Mucosa of descending colon (tissue), 3 donors: ENCODE measurements at regions not wholly inside any gene's neighbourhood (a gene's known extent, or its start where the extent isn't known, plus 50 kb on each side); places are given as distances from the start of the nearest gene placed in this dataset.
A peak's percentile ranks its signal among the peaks of the same experiment; 100 is the strongest.

ENCODE experiments used
- ATAC-seq: fragments of 200-7000 bp; cut with Tn5 transposase; one replicate; pipeline ENCODE4 v1.9.1; 2020; ENCODE audit warnings: mild to moderate bottlenecking, moderate library complexity
- DNase-seq, 3 donors: peaks; one replicate each; pipeline ENCODE4 v3.0.0-alpha.2; 2020
- H3K36me3 ChIP-seq: fragments of 200-600 bp; one replicate; pipeline ENCODE4 v1.8.0; 2021; ENCODE audit warnings: low read depth, mild to moderate bottlenecking
- H3K4me1 ChIP-seq: fragments of 200-600 bp; one replicate; pipeline ENCODE4 v1.8.0; 2021; ENCODE audit warnings: low read depth, mild to moderate bottlenecking
- H3K4me3 ChIP-seq: fragments of 200-600 bp; one replicate; pipeline ENCODE4 v1.8.0; 2021; ENCODE audit warnings: mild to moderate bottlenecking
- H3K9me3 ChIP-seq: fragments of 200-600 bp; one replicate; pipeline ENCODE4 v1.8.0; 2021; ENCODE audit warnings: mild to moderate bottlenecking
- intact Hi-C, 2 donors: fragments of 100-400 bp; cut with DNase I in 1 of 2; cut with micrococcal nuclease in 1 of 2; formaldehyde crosslinking; loops; one replicate each; pipeline versions ENCODE4 v1.11.0 to v1.11.1; 2022; cut with DNase I, micrococcal nuclease
- TF ChIP-seq, protein P1 (sequence below): fragments of 200-600 bp; IDR thresholded peaks from one replicate; pipeline ENCODE4 v1.8.0; 2022; ENCODE audit warnings: antibody characterized with exemption, mild to moderate bottlenecking
- donor health status: DM: no; HTN: no; CAD: no; lungs with moderate emphysema.
- donor health status: DM: no; HTN: no; CAD: no.
- donor health status: DM: no; HTN: yes; CAD: no.

DNA sequence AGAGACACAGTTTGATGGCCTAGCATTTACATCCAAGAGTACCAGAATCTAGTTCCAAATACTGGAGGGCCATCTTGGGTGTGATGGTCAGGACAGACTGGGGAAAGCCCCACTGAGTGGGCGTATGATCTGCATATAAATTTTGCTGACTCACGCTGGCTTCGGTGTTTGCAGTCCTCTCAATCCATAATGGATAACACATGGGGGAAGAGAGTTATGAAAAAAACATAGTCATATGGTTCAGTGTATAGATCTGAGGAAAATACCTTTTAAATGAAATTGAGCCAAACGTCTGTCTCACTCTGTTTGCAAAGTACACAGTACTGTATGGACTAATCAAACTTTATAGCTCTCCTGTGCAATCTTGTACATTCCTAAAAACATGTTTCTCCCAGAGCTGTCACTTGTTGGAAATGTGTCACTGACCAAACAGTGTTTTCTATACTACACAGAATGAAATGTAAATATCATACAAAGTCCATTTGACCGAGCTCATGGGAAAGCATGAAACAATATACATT is 125.3 kb upstream of the THBS1 start:
- peaks cover 16% of the 10 kb centered on the region for H3K4me1 ChIP-seq
- ATAC-seq (peak; percentile 90), DNase-seq (peak in 1 of 3 donors; percentile 28)
- TF ChIP-seq, protein P1, sequence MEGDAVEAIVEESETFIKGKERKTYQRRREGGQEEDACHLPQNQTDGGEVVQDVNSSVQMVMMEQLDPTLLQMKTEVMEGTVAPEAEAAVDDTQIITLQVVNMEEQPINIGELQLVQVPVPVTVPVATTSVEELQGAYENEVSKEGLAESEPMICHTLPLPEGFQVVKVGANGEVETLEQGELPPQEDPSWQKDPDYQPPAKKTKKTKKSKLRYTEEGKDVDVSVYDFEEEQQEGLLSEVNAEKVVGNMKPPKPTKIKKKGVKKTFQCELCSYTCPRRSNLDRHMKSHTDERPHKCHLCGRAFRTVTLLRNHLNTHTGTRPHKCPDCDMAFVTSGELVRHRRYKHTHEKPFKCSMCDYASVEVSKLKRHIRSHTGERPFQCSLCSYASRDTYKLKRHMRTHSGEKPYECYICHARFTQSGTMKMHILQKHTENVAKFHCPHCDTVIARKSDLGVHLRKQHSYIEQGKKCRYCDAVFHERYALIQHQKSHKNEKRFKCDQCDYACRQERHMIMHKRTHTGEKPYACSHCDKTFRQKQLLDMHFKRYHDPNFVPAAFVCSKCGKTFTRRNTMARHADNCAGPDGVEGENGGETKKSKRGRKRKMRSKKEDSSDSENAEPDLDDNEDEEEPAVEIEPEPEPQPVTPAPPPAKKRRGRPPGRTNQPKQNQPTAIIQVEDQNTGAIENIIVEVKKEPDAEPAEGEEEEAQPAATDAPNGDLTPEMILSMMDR = no peak
- intact Hi-C loops = no loop called here
- H3K36me3 ChIP-seq = no peaks in the 10 kb centered on the region
- H3K4me3 ChIP-seq = no peak overlapping the region
- no peaks in the 10 kb centered on the region for H3K9me3 ChIP-seq

GRCh38 chr15:39456159-39456558 is 124.7 kb upstream of the THBS1 start:
- H3K9me3 ChIP-seq = no peaks in the 10 kb centered on the region
- no peaks in the 10 kb centered on the region for H3K36me3 ChIP-seq
- TF ChIP-seq, protein P1 = no peak
- intact Hi-C loops = no loop called here
- DNase-seq (no peak), ATAC-seq (no peak)
- no peak overlapping the region for H3K4me3 ChIP-seq
- H3K4me1 ChIP-seq = peaks cover 9% of the 10 kb centered on the region

DNA sequence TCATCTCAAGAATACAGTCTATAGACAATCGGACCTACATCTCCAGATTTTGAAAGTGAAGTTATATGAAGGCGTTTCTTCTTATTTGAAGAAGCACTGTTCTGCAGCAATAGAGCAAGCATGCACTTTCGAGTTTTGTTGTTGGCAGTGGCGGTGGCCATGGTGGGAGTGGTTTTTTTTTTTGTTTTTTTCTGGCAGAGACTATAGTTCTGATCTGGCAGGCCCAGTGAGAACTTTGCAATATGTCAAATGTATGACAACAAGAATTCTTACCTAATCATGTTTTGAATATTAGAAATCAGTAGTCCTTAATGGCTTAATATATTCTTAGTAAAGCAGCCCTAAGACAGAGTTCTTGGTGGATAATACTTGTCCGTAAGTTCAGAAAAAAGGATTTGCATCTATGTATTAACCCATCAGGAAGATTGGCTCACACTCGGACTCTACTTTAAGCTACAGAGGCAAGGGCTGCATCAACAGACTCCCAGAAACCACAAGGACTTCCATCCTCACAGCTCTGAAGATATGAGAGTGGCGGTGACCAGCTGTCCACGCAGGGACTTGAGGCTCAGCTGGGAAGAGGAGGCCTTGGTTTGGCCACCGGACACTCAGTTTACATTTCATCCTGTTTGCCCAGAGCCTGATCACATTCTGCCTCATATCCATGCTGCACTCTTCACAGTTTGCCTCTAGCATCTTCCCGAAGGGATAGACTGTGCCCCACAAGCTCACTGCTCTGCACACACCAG is 124.1 kb upstream of the THBS1 start:
- Histone ChIP-seq H3K4me1 (peaks cover 7% of the 10 kb centered on the region), H3K4me3 (no peak overlapping the region), H3K36me3 (no peaks in the 10 kb centered on the region), H3K9me3 (no peaks in the 10 kb centered on the region)
- ATAC-seq (no peak), DNase-seq (no peak)
- intact Hi-C loops = no loop called here
- TF ChIP-seq, protein P1 = no peak

DNA sequence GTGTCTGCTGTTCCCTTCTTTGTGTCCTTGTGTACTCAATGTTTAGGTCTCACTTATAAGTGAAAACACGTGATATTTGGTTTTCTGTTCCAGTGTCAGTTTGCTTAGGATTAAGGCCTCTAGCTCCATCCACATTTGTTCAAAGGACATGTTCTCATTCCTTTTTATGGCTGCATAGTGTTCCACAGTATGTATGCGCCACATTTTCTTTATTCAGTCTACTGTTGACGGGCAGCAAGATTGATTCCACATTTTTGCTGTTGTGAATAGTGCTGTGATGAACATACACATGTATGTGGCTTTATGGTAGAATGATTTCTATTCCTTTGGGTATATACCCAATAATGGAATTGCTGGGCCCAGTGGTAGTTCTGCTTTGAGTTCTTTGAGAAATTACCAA is 122.7 kb upstream of the THBS1 start:
- Histone ChIP-seq H3K4me3 (no peak overlapping the region), H3K9me3 (no peaks in the 10 kb centered on the region), H3K36me3 (no peaks in the 10 kb centered on the region), H3K4me1 (peaks cover 7% of the 10 kb centered on the region)
- intact Hi-C loops = no loop called here
- TF ChIP-seq, protein P1 = no peak
- ATAC-seq (no peak), DNase-seq (no peak)

DNA sequence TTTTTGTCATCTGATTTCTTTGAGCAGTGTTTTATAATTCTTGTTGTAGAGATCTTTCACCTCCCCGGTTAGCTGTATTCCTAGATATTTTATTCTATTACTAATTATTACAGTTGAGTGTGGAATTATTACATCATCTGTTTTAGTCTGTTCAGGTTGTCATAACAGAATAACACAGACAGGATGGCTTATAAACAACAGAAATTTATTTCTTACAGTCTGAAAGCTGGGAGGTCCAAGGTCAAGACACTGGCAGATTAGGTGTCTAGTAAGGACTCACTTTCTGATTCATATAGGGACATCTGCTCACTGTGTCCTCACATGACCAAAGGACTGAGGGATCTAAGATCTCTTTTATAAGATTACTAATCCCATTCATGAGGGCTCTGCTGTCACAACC is 121.3 kb upstream of the THBS1 start:
- no peak overlapping the region for H3K4me3 ChIP-seq
- H3K9me3 ChIP-seq = no peaks in the 10 kb centered on the region
- no peak for DNase-seq
- TF ChIP-seq, protein P1 = no peak
- peaks cover 7% of the 10 kb centered on the region for H3K4me1 ChIP-seq
- intact Hi-C loops = no loop called here
- ATAC-seq = no peak
- no peaks in the 10 kb centered on the region for H3K36me3 ChIP-seq
